Activated naive CD4-positive, alpha-beta T cell treated with anti-CD3 and anti-CD28 coated beads for 36 hours (primary cell): ENCODE measurements at regions not wholly inside any gene's neighbourhood (a gene's known extent, or its start where the extent isn't known, plus 50 kb on each side); places are given as distances from the start of the nearest gene placed in this dataset.

Experiments used
- CTCF ChIA-PET: fragments of 350-600 bp; sonication (Branson Sonifier 250); formaldehyde crosslinking; loops from one replicate; lab custom pipeline; 2021; ENCODE audit warnings: antibody characterized with exemption; lab: Charles Lee
- DNase-seq: peaks from one replicate; pipeline ENCODE4 v3.0.0-alpha.2; 2020
- H3K27ac Mint-ChIP-seq: one replicate; pipeline ENCODE4 v1.8.0; 2021; ENCODE audit warnings: mild to moderate bottlenecking, mixed read lengths
- H3K27me3 Mint-ChIP-seq: one replicate; pipeline ENCODE4 v1.8.0; 2021; ENCODE audit warnings: low read depth, mixed read lengths
- H3K36me3 Mint-ChIP-seq: one replicate; pipeline ENCODE4 v1.8.0; 2021; ENCODE audit warnings: low read depth, mixed read lengths
- H3K4me1 Mint-ChIP-seq: one replicate; pipeline ENCODE4 v1.8.0; 2021; ENCODE audit warnings: low read depth, mixed read lengths
- H3K4me3 Mint-ChIP-seq: one replicate; pipeline ENCODE4 v1.8.0; 2021; ENCODE audit warnings: mild to moderate bottlenecking, moderate library complexity, mixed read lengths
- H3K9me3 Mint-ChIP-seq: one replicate; pipeline ENCODE4 v1.8.0; 2021; ENCODE audit warnings: mixed read lengths
- intact Hi-C: fragments of 100-400 bp; cut with micrococcal nuclease; formaldehyde crosslinking; loops from one replicate; pipeline ENCODE4 v1.15.1; 2023

GRCh38 chrX:49773993-49774392, 55.1 kb upstream of the PAGE4 start:
- Mint-ChIP-seq H3K9me3 (peaks cover 1% of the 10 kb centered on the region), H3K4me3 (no peak overlapping the region), H3K27me3 (peaks cover 2% of the 10 kb centered on the region), H3K36me3 (no peaks in the 10 kb centered on the region), H3K4me1 (no peaks in the 10 kb centered on the region), H3K27ac (no peak overlapping the region)
- no peak for DNase-seq
- CTCF ChIA-PET, result no interaction called here
- intact Hi-C loops, result no loop called here

- Mint-ChIP-seq H3K9me3 (peaks cover 1% of the 10 kb centered on the region), H3K4me1 (no peaks in the 10 kb centered on the region), H3K4me3 (no peak overlapping the region), H3K36me3 (no peaks in the 10 kb centered on the region), H3K27ac (no peak overlapping the region), H3K27me3 (no peaks in the 10 kb centered on the region)
- intact Hi-C loops, result no loop called here
- CTCF ChIA-PET, result no interaction called here
- no peak for DNase-seq
Observed at GRCh38 chrX:49767236-49767635, 61.9 kb upstream of the PAGE4 start.

GRCh38 chrX:49762175-49762720, 66.5 kb upstream of the PAGE1 start:
- no peak overlapping the region for H3K27ac Mint-ChIP-seq
- H3K27me3 Mint-ChIP-seq, result no peaks in the 10 kb centered on the region
- H3K4me3 Mint-ChIP-seq, result no peak overlapping the region
- intact Hi-C loops, result no loop called here
- CTCF ChIA-PET, result interaction anchor here (1.0 to 1.7 kb wide), 7 partner anchors 13 to 122 kb away, joined by 3 to 6 read pairs (median 3); no protein-coding TSS in a partner anchor
- no peaks in the 10 kb centered on the region for H3K36me3 Mint-ChIP-seq
- H3K4me1 Mint-ChIP-seq, result no peaks in the 10 kb centered on the region
- H3K9me3 Mint-ChIP-seq, result no peaks in the 10 kb centered on the region
- no peak for DNase-seq

- Mint-ChIP-seq H3K27me3 (no peaks in the 10 kb centered on the region), H3K4me1 (no peaks in the 10 kb centered on the region), H3K9me3 (no peaks in the 10 kb centered on the region), H3K36me3 (no peaks in the 10 kb centered on the region), H3K4me3 (no peak overlapping the region), H3K27ac (no peak overlapping the region)
- DNase-seq, result peak; percentile 10
- CTCF ChIA-PET, result interaction anchor here (0.6 to 1.7 kb wide), 8 partner anchors 12 to 505 kb away, joined by 3 to 6 read pairs (median 3); no protein-coding TSS in a partner anchor
- intact Hi-C loops, result loop anchor here (1.0 to 2.0 kb wide), 3 partner anchors 77 to 161 kb away; partner anchors contain the start of gene CLCN5
Observed at GRCh38 chrX:49761481-49761880, 65.7 kb upstream of the PAGE1 start.

GRCh38 chrX:49760290-49760890, 64.6 kb upstream of the PAGE1 start:
- no peaks in the 10 kb centered on the region for H3K36me3 Mint-ChIP-seq
- CTCF ChIA-PET, result interaction anchor here (0.5 to 1.6 kb wide), 4 partner anchors 36 to 892 kb away, joined by 3 to 4 read pairs (median 3); no protein-coding TSS in a partner anchor
- DNase-seq, result no peak
- no peaks in the 10 kb centered on the region for H3K27me3 Mint-ChIP-seq
- no peak overlapping the region for H3K27ac Mint-ChIP-seq
- intact Hi-C loops, result loop anchor here (2.0 kb wide), 1 partner anchor 162 kb away; the partner anchor contains the start of gene CLCN5
- H3K4me3 Mint-ChIP-seq, result no peak overlapping the region
- H3K4me1 Mint-ChIP-seq, result no peaks in the 10 kb centered on the region
- H3K9me3 Mint-ChIP-seq, result no peaks in the 10 kb centered on the region

- DNase-seq, result no peak
- Mint-ChIP-seq H3K4me3 (no peak overlapping the region), H3K4me1 (no peaks in the 10 kb centered on the region), H3K36me3 (no peaks in the 10 kb centered on the region), H3K27me3 (no peaks in the 10 kb centered on the region), H3K27ac (no peak overlapping the region), H3K9me3 (no peaks in the 10 kb centered on the region)
- intact Hi-C loops, result loop anchor here (10.0 kb wide), 1 partner anchor 52 kb away; no protein-coding TSS in a partner anchor
- CTCF ChIA-PET, result no interaction called here
Observed at GRCh38 chrX:49756692-49757091, 60.9 kb upstream of the PAGE1 start.

- H3K36me3 Mint-ChIP-seq, result no peaks in the 10 kb centered on the region
- no peaks in the 10 kb centered on the region for H3K27me3 Mint-ChIP-seq
- DNase-seq, result peak; percentile 68
- H3K27ac Mint-ChIP-seq, result no peak overlapping the region
- no peaks in the 10 kb centered on the region for H3K4me1 Mint-ChIP-seq
- no peaks in the 10 kb centered on the region for H3K9me3 Mint-ChIP-seq
- CTCF ChIA-PET, result interaction anchor here (2.0 kb wide), 1 partner anchor 462 kb away, joined by 5 read pairs; no protein-coding TSS in a partner anchor
- intact Hi-C loops, result loop anchor here (1.0 to 10.0 kb wide), 6 partner anchors 50 to 1122 kb away; partner anchors contain the start of gene GPKOW
- no peak overlapping the region for H3K4me3 Mint-ChIP-seq
Observed at GRCh38 chrX:49754233-49754857, 58.6 kb upstream of the PAGE1 start.

- Mint-ChIP-seq H3K4me1 (no peaks in the 10 kb centered on the region), H3K27me3 (no peaks in the 10 kb centered on the region), H3K36me3 (no peaks in the 10 kb centered on the region), H3K9me3 (no peaks in the 10 kb centered on the region), H3K27ac (no peak overlapping the region), H3K4me3 (no peak overlapping the region)
- intact Hi-C loops, result loop anchor here (1.0 to 10.0 kb wide), 6 partner anchors 49 to 1121 kb away; partner anchors contain the start of gene GPKOW
- no peak for DNase-seq
- CTCF ChIA-PET, result interaction anchor here (0.6 to 2.0 kb wide), 3 partner anchors 25 to 461 kb away, joined by 3 to 5 read pairs (median 3); no protein-coding TSS in a partner anchor
Observed at GRCh38 chrX:49753691-49754090, 57.9 kb upstream of the PAGE1 start.

- CTCF ChIA-PET, result interaction anchor here (1.4 kb wide), 1 partner anchor 13 kb away, joined by 3 read pairs; no protein-coding TSS in a partner anchor
- no peaks in the 10 kb centered on the region for H3K27me3 Mint-ChIP-seq
- no peaks in the 10 kb centered on the region for H3K4me1 Mint-ChIP-seq
- no peak overlapping the region for H3K27ac Mint-ChIP-seq
- no peak overlapping the region for H3K4me3 Mint-ChIP-seq
- H3K9me3 Mint-ChIP-seq, result no peaks in the 10 kb centered on the region
- no peaks in the 10 kb centered on the region for H3K36me3 Mint-ChIP-seq
- intact Hi-C loops, result no loop called here
- DNase-seq, result no peak
Observed at GRCh38 chrX:49748211-49748956, 52.6 kb upstream of the PAGE1 start.

GRCh38 chrX:49746306-49746705, 50.5 kb upstream of the PAGE1 start:
- no peak for DNase-seq
- H3K27me3 Mint-ChIP-seq, result no peaks in the 10 kb centered on the region
- intact Hi-C loops, result no loop called here
- no peak overlapping the region for H3K27ac Mint-ChIP-seq
- no peaks in the 10 kb centered on the region for H3K4me1 Mint-ChIP-seq
- no peaks in the 10 kb centered on the region for H3K9me3 Mint-ChIP-seq
- no peak overlapping the region for H3K4me3 Mint-ChIP-seq
- CTCF ChIA-PET, result no interaction called here
- no peaks in the 10 kb centered on the region for H3K36me3 Mint-ChIP-seq
